Stomach smooth muscle (tissue), 2 donors: ENCODE measurements at regions not wholly inside any gene's neighbourhood (a gene's known extent, or its start where the extent isn't known, plus 50 kb on each side); places are given as distances from the start of the nearest gene placed in this dataset.

Source experiments
- H3K27ac ChIP-seq: one replicate; pipeline ENCODE4 v1.7.0; 2013; ENCODE audit warnings: mild to moderate bottlenecking, low read length, inconsistent platforms
- H3K27me3 ChIP-seq, 2 donors: one replicate each; pipeline ENCODE4 v1.7.0; 2013; ENCODE audit warnings: low read length in 2 of 2; ENCODE audit not compliant: insufficient read depth in 2 of 2, control insufficient read depth in 1 of 2
- H3K36me3 ChIP-seq, 2 donors: one replicate each; pipeline ENCODE4 v1.7.0; 2013; ENCODE audit warnings: low read length in 2 of 2; ENCODE audit not compliant: control insufficient read depth in 2 of 2, insufficient read depth in 2 of 2
- H3K4me1 ChIP-seq: one replicate; pipeline ENCODE4 v1.7.0; 2013; ENCODE audit warnings: low read length; ENCODE audit not compliant: control insufficient read depth, insufficient read depth
- H3K4me3 ChIP-seq, 2 donors: one replicate each; pipeline ENCODE4 v1.7.0; 2013; ENCODE audit warnings: low read length in 2 of 2
- H3K9ac ChIP-seq, 2 donors: one replicate each; pipeline ENCODE4 v1.7.0; 2013; ENCODE audit warnings: low read length in 2 of 2, mild to moderate bottlenecking in 1 of 2
- H3K9me3 ChIP-seq, 2 donors: one replicate each; pipeline ENCODE4 v1.7.0; 2013; ENCODE audit warnings: low read length in 2 of 2; ENCODE audit not compliant: control insufficient read depth in 2 of 2
- donor health status: healthy.
- donor health status: Pancreatic carcinoma.

DNA sequence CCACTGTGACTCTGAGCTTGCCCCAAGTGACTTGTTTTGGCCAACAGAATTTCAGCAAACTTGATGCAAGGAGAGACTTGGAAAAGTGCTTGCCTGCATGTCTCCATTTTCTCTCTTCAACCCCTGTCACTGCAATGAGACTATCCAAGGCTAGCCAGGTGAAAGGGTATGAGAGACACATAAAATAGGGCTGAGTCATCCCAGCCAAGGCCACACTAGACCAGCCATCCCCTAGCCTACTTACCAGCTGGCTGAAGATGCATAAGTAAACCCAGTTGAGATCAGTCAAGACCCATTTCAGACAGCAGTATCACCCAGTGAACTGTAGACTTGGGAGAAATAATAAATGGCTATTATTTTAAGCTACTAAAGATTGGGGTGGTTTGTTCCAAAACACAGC lies 52.9 kb upstream of the VLDLR start:
- no peak overlapping the region for H3K9ac ChIP-seq
- H3K36me3 ChIP-seq = no peaks in the 10 kb centered on the region
- H3K27me3 ChIP-seq = no peaks in the 10 kb centered on the region
- H3K27ac ChIP-seq = no peak overlapping the region
- H3K9me3 ChIP-seq = no peaks in the 10 kb centered on the region
- peaks cover 7% of the 10 kb centered on the region for H3K4me1 ChIP-seq
- H3K4me3 ChIP-seq = no peak overlapping the region

DNA sequence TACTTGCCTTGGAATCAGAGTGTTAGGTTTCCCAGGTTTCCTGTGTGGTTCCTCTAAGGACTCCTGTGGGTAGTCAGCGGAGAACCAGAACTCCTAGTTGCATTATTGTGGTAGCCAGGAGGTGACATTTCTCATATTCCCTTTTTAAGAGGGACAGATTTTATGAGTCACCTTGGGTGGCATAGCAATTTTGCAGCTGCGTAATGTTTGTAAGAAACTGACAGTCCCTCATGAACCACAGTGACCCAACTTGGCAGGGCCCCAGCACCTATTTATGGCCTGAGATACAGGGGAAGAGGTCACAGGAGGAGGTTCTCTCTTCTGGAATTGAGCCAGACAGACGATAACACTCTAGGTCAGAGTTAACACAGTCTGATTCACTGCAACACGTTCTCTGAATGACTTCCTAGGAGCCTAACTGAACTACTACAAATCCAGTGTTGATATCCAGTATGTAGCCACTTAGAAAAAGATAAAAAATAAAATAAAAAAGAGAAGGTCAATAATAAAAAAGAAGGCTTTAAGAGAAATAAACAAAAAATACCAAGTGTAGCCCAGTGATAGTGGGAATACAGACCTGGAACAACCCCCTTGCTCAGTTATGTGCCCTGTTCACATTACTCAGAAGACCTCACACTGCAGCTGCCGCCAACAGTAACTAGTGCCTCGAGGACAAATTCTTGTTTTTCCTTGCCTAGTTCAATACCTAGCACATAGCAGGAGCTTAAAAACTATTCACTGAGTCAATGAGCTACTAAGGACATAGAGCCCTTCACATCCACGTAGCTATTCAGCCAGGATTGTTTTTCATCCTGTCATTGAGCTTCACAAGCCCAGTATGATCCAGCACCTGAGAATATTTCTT lies 50.7 kb upstream of the VLDLR start:
- Histone ChIP-seq H3K27ac (no peak overlapping the region), H3K9me3 (no peaks in the 10 kb centered on the region), H3K4me3 (no peak overlapping the region), H3K9ac (no peak overlapping the region), H3K36me3 (no peaks in the 10 kb centered on the region), H3K27me3 (no peaks in the 10 kb centered on the region), H3K4me1 (peaks cover 7% of the 10 kb centered on the region)
